ENCODE measurements at regions not wholly inside any gene's neighbourhood (a gene's known extent, or its start where the extent isn't known, plus 50 kb on each side); places are given as distances from the start of the nearest gene placed in this dataset.

DNA sequence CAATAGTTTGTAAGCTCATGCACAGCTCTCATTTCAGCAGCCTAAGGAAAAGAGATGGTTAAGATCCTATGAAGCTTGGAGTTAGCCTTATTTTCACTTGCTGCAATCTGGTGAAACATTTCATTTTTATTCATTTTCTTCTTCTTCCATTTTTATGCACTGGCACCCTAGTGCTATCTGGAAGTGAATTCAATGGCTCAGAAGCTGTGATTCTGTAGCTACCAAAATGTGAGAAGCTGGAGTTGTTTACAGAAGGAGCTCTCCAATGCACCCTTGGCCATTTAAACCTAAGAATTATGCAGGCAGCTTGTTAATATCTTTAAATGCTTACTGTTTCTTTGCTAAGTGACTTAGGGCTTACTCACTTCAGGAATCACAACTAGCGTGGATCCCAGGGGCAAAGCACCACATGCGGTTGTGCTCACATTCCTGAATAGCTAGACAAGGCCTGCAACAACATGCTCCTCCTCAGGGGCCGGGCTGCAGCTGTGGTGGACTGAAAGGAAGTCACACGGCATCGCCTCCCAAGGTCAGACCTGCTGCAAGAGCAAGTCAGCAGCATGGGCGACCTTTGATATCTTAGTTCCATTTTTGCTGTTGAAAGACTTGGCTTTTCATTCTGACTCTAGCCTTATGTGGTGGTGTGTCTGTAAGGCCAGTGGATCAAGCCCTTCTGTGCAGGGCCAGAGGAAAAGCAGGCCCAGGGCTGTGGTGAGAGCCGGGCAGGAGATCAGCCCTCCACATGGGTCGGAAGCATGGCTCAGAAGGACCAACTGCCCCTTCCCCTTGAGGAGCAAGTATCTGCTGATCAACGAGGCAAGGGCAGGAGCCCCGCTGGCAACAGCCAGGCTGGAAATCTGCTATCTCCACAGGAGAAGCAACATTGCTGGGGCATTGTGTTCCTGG, 91.9 kb upstream of the MBL2 start:
- Mint-ChIP-seq H3K36me3 (ENCODE audit: insufficient read depth) (peaks cover 2% of the 10 kb centered on the region), H3K9me3 (ENCODE audit: low read depth) (peaks cover 16% of the 10 kb centered on the region), H3K27ac (no peak overlapping the region), H3K27me3 (no peaks in the 10 kb centered on the region), H3K4me3 (ENCODE audit: low read depth) (no peak overlapping the region), H3K4me1 (ENCODE audit: low read depth) (no peaks in the 10 kb centered on the region)
- TF ChIP-seq CTCF (IDR thresholded peaks at IDR 0.05; ENCODE audit: unreplicated experiment), result no peak
- DNase-seq (ENCODE audit: low spot score, unreplicated experiment), result no peak

- Mint-ChIP-seq H3K36me3 (ENCODE audit: insufficient read depth) (no peaks in the 10 kb centered on the region), H3K27ac (no peak overlapping the region), H3K9me3 (ENCODE audit: low read depth) (no peaks in the 10 kb centered on the region), H3K4me1 (ENCODE audit: low read depth) (no peaks in the 10 kb centered on the region), H3K4me3 (ENCODE audit: low read depth) (no peak overlapping the region), H3K27me3 (no peaks in the 10 kb centered on the region)
- no peak for TF ChIP-seq CTCF (IDR thresholded peaks at IDR 0.05; ENCODE audit: unreplicated experiment)
- DNase-seq (ENCODE audit: low spot score, unreplicated experiment), result no peak
These were observed 86.1 kb upstream of the MBL2 start for GRCh38 chr10:52858722-52859121.

DNA sequence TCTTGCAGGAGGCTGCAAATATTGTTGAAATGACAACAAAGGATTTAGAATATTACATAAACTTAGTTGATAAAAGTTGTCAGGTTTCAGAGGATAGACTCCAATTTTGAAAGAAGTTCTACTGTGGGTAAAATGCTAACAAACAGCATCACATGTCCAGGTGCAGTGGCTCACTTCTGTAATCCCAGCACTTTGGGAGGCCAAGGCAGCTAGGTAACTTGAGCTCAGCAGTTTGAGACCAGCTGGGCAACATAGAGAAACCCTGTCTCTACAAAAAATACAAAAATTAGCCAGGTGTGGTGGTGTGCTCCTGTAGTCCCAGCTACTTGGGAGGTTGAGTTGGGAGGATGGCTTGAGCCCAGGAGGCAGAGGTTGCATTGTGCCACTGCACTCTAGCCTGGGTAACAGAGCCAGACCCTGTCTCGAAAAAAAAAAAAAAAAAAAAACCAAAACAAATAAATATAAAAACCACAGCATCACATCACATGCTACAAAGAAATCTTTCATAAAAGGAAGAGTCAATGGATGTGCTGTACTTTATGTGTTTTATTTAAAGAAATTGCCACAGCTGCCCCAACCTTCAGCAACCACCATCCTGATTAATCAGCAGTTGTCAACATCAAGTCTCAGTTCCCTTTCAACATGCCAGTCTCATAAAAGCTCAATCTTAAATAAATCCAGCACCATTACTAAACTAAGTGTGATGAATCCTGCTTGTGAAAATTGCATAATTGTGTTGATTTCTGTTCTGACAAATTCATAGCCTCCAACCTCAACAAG, 83.2 kb upstream of the MBL2 start:
- Mint-ChIP-seq H3K4me3 (ENCODE audit: low read depth) (no peak overlapping the region), H3K27me3 (no peaks in the 10 kb centered on the region), H3K36me3 (ENCODE audit: insufficient read depth) (no peaks in the 10 kb centered on the region), H3K4me1 (ENCODE audit: low read depth) (no peaks in the 10 kb centered on the region), H3K9me3 (ENCODE audit: low read depth) (no peaks in the 10 kb centered on the region), H3K27ac (no peak overlapping the region)
- no peak for DNase-seq (ENCODE audit: low spot score, unreplicated experiment)
- TF ChIP-seq CTCF (IDR thresholded peaks at IDR 0.05; ENCODE audit: unreplicated experiment), result no peak

GRCh38 chr10:52853704-52854103, 81.1 kb upstream of the MBL2 start:
- peaks cover 7% of the 10 kb centered on the region for H3K9me3 Mint-ChIP-seq (ENCODE audit: low read depth)
- DNase-seq (ENCODE audit: low spot score, unreplicated experiment), result no peak
- no peaks in the 10 kb centered on the region for H3K36me3 Mint-ChIP-seq (ENCODE audit: insufficient read depth)
- H3K4me3 Mint-ChIP-seq (ENCODE audit: low read depth), result no peak overlapping the region
- TF ChIP-seq CTCF (IDR thresholded peaks at IDR 0.05; ENCODE audit: unreplicated experiment), result no peak
- H3K27ac Mint-ChIP-seq, result no peak overlapping the region
- H3K27me3 Mint-ChIP-seq, result no peaks in the 10 kb centered on the region
- no peaks in the 10 kb centered on the region for H3K4me1 Mint-ChIP-seq (ENCODE audit: low read depth)

- Mint-ChIP-seq H3K27me3 (no peaks in the 10 kb centered on the region), H3K4me1 (ENCODE audit: low read depth) (no peaks in the 10 kb centered on the region), H3K27ac (no peak overlapping the region), H3K36me3 (ENCODE audit: insufficient read depth) (no peaks in the 10 kb centered on the region), H3K4me3 (ENCODE audit: low read depth) (no peak overlapping the region), H3K9me3 (ENCODE audit: low read depth) (peaks cover 21% of the 10 kb centered on the region)
- no peak for TF ChIP-seq CTCF (IDR thresholded peaks at IDR 0.05; ENCODE audit: unreplicated experiment)
- DNase-seq (ENCODE audit: low spot score, unreplicated experiment), result no peak
These were observed 64.2 kb upstream of the MBL2 start for GRCh38 chr10:52836816-52837215.

Data from progenitor cell of endocrine pancreas (in vitro differentiated cells).